H1 (cell line): ENCODE measurements at regions not wholly inside any gene's neighbourhood (a gene's known extent, or its start where the extent isn't known, plus 50 kb on each side); places are given as distances from the start of the nearest gene placed in this dataset.

Source experiments
- ASH2L ChIP-seq: fragments of 200-600, 300-600 bp; sonication (generic); IDR thresholded peaks from one replicate; pipeline ENCODE4 v1.7.1; 2017; ENCODE audit warnings: low read length
- ATF3 ChIP-seq: IDR thresholded peaks from 2 replicates; pipeline ENCODE4 v1.6.1; 2011; ENCODE audit warnings: low read depth, mild to moderate bottlenecking, low read length; ENCODE audit not compliant: insufficient read depth
- BACH1 ChIP-seq: IDR thresholded peaks from 2 replicates; pipeline ENCODE4 v1.6.1; 2012; ENCODE audit warnings: low read length, improper control_type of control experiment
- CBX8 ChIP-seq: fragments of 300-800, 300-1000 bp; sonication (generic); IDR thresholded peaks from 2 replicates; pipeline ENCODE4 v1.7.1; 2016; ENCODE audit warnings: low read depth, low read length, borderline replicate concordance
- CHD7 ChIP-seq: fragments of 300-600 bp; sonication (generic); IDR thresholded peaks from 2 replicates; pipeline ENCODE4 v1.7.1; 2012; ENCODE audit warnings: low read length, moderate library complexity, mild to moderate bottlenecking, inconsistent platforms; ENCODE audit not compliant: insufficient replicate concordance
- POLR2A ChIP-seq, 2 experiments: IDR thresholded peaks; 1 replicate in 1 of 2; 2 replicates in 1 of 2; pipeline ENCODE4 v1.6.1; 2011; ENCODE audit warnings: low read depth in 2 of 2, low read length in 2 of 2, mild to moderate bottlenecking in 2 of 2; ENCODE audit errors: control extremely low read depth in 1 of 2
- TEAD4 ChIP-seq: IDR thresholded peaks from 2 replicates; pipeline ENCODE4 v1.6.1; 2012; ENCODE audit warnings: low read depth, low read length, inconsistent platforms, mixed read lengths
- YY1 ChIP-seq: IDR thresholded peaks from 2 replicates; pipeline ENCODE4 v1.6.1; 2011; ENCODE audit warnings: low read depth, mild to moderate bottlenecking, low read length
- ZNF274 ChIP-seq: IDR thresholded peaks from 2 replicates; pipeline ENCODE4 v1.7.0; 2012; ENCODE audit warnings: low read length, borderline replicate concordance; ENCODE audit errors: extremely low read depth

- TF ChIP-seq CHD7 = no peak
- TF ChIP-seq YY1 = no peak
- no peak for TF ChIP-seq POLR2A (IDR thresholded peaks at IDR 0.05; ENCODE audit: control extremely low read depth in 1 of 2, low read depth in 2 of 2, low read length in 2 of 2)
- no peak for TF ChIP-seq TEAD4
- TF ChIP-seq CBX8 = no peak
- no peak for TF ChIP-seq BACH1
- no peak for TF ChIP-seq ZNF274
- no peak for TF ChIP-seq ASH2L
- TF ChIP-seq ATF3 = no peak
These were observed 2104.7 kb downstream of the TP53TG3F start (continued) for GRCh38 chr16:35564148-35564547.
